CD4-positive, alpha-beta memory T cell (primary cell): ENCODE measurements at regions not wholly inside any gene's neighbourhood (a gene's known extent, or its start where the extent isn't known, plus 50 kb on each side); places are given as distances from the start of the nearest gene placed in this dataset.

ENCODE experiments used
- CTCF ChIA-PET: fragments of 350-600 bp; sonication (Branson Sonifier 250); formaldehyde crosslinking; loops from one replicate; lab custom pipeline; 2021; ENCODE audit warnings: inconsistent platforms; ENCODE audit not compliant: partially characterized antibody; lab: Charles Lee
- POLR2A ChIA-PET: fragments of 350-600 bp; sonication (Branson Sonifier 250); formaldehyde crosslinking; loops from one replicate; lab custom pipeline; 2021; ENCODE audit not compliant: partially characterized antibody; lab: Charles Lee
- DNase-seq, 5 donors: peaks; one replicate each; pipeline versions ENCODE4 v3.0.0 to v3.0.0-alpha.2; 2020 to 2022; ENCODE audit warnings: mixed read lengths in 1 of 5
- H3K27ac ChIP-seq: one replicate; pipeline ENCODE4 v1.7.0; 2013; ENCODE audit warnings: low read depth, low read length
- H3K27me3 ChIP-seq: 2 replicates; pipeline ENCODE4 v1.7.0; 2013; ENCODE audit warnings: mild to moderate bottlenecking, low read length, moderate library complexity; ENCODE audit not compliant: insufficient read depth
- H3K36me3 ChIP-seq: 2 replicates; pipeline ENCODE4 v1.7.0; 2013; ENCODE audit warnings: mild to moderate bottlenecking, low read length, moderate library complexity; ENCODE audit not compliant: insufficient read depth
- H3K4me1 ChIP-seq: 2 replicates; pipeline ENCODE4 v1.7.0; 2013; ENCODE audit warnings: mild to moderate bottlenecking, low read length, moderate library complexity; ENCODE audit not compliant: insufficient read depth
- H3K4me3 ChIP-seq, 2 donors: one replicate each; pipeline ENCODE4 v1.7.0; 2013; ENCODE audit warnings: low read length in 2 of 2, mild to moderate bottlenecking in 1 of 2
- H3K9me3 ChIP-seq, 2 donors: one replicate each; pipeline ENCODE4 v1.7.0; 2013; ENCODE audit warnings: low read length in 2 of 2, control low read depth in 1 of 2; ENCODE audit not compliant: control insufficient read depth in 1 of 2
- H3K27ac Mint-ChIP-seq, 7 donors: one replicate each; pipeline ENCODE4 v1.8.0; 2020 to 2021; ENCODE audit warnings: mixed read lengths in 7 of 7, mild to moderate bottlenecking in 6 of 7, inconsistent platforms in 3 of 7, moderate library complexity in 3 of 7
- H3K27me3 Mint-ChIP-seq, 2 donors: one replicate each; pipeline ENCODE4 v1.8.0; 2020 to 2021; ENCODE audit warnings: mixed read lengths in 2 of 2
- H3K36me3 Mint-ChIP-seq, 2 donors: one replicate each; pipeline ENCODE4 v1.8.0; 2020 to 2021; ENCODE audit warnings: mixed read lengths in 2 of 2, inconsistent platforms in 1 of 2, mild to moderate bottlenecking in 1 of 2
- H3K4me1 Mint-ChIP-seq, 4 donors: one replicate each; pipeline ENCODE4 v1.8.0; 2020 to 2021; ENCODE audit warnings: mixed read lengths in 4 of 4, mild to moderate bottlenecking in 1 of 4
- H3K4me3 Mint-ChIP-seq, 8 donors: one replicate each; pipeline ENCODE4 v1.8.0; 2020 to 2021; ENCODE audit warnings: mixed read lengths in 8 of 8, mild to moderate bottlenecking in 7 of 8, moderate library complexity in 6 of 8, inconsistent platforms in 3 of 8
- H3K9me3 Mint-ChIP-seq, 8 donors: one replicate each; pipeline ENCODE4 v1.8.0; 2020 to 2021; ENCODE audit warnings: mixed read lengths in 8 of 8, mild to moderate bottlenecking in 5 of 8, inconsistent platforms in 3 of 8, moderate library complexity in 1 of 8
- intact Hi-C: fragments of 100-400 bp; cut with micrococcal nuclease; formaldehyde crosslinking; loops from one replicate; pipeline ENCODE4 v1.15.1; 2023

DNA sequence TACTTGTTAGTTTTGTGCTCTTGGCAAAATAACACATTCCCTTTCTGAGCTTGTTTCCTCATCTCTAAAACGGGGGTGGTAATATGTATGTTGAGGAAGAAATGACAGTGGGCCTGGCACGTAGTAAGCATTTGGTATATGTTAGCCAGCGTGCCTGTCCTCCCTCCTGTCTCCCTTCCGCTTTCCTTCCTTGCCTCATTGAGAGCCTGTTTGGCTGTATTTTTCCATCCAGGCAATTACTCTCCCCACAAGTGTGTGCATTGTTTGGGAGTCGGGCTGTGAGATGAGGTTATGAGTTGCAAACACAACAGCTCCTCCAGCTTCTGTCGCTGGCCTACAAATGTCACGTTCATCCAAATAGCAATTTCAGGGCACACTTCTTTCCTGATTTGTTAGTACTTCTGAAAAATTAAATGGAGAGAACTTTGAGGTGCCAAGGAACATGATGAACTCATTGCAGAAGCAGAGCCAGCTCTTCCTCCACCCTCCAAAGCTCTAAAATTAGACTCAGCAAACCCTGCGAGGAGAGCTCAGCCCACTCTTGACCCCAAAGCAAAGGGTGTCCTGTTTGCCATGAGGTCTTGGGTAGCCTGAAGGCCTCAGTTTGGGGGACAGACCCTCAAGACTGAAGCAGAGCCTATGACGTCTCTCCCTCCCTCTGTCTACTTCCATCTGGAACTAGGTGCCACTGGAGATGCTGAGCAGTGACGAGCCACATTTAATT, 50.7 kb upstream of the TOX2 start:
- H3K27ac Mint-ChIP-seq, result no peak overlapping the region
- H3K27ac ChIP-seq, result no peak overlapping the region
- no peak for DNase-seq
- POLR2A ChIA-PET, result no interaction called here
- H3K36me3 ChIP-seq, result no peaks in the 10 kb centered on the region
- no peaks in the 10 kb centered on the region for H3K4me1 Mint-ChIP-seq
- H3K4me3 Mint-ChIP-seq, result no peak overlapping the region
- H3K27me3 ChIP-seq, result no peaks in the 10 kb centered on the region
- no peaks in the 10 kb centered on the region for H3K4me1 ChIP-seq
- CTCF ChIA-PET, result no interaction called here
- peaks cover 0 to 2% of the 10 kb centered on the region in 2 donors for H3K27me3 Mint-ChIP-seq
- H3K4me3 ChIP-seq, result no peak overlapping the region
- no peaks in the 10 kb centered on the region for H3K36me3 Mint-ChIP-seq
- H3K9me3 ChIP-seq, result no peaks in the 10 kb centered on the region
- no peaks in the 10 kb centered on the region for H3K9me3 Mint-ChIP-seq
- intact Hi-C loops, result no loop called here

- CTCF ChIA-PET, result no interaction called here
- Histone ChIP-seq H3K36me3 (no peaks in the 10 kb centered on the region), H3K4me1 (no peaks in the 10 kb centered on the region), H3K27me3 (no peaks in the 10 kb centered on the region), H3K27ac (no peak overlapping the region), H3K9me3 (no peaks in the 10 kb centered on the region), H3K4me3 (no peak overlapping the region)
- Mint-ChIP-seq H3K4me1 (no peaks in the 10 kb centered on the region), H3K27me3 (peaks cover 0 to 2% of the 10 kb centered on the region in 2 donors), H3K36me3 (no peaks in the 10 kb centered on the region), H3K27ac (no peak overlapping the region), H3K4me3 (no peak overlapping the region), H3K9me3 (no peaks in the 10 kb centered on the region)
- no peak for DNase-seq
- POLR2A ChIA-PET, result no interaction called here
- intact Hi-C loops, result no loop called here
Observed at GRCh38 chr20:43863330-43863729, 51.3 kb upstream of the TOX2 start.

- Histone ChIP-seq H3K27ac (no peak overlapping the region), H3K4me3 (no peak overlapping the region), H3K27me3 (no peaks in the 10 kb centered on the region), H3K9me3 (no peaks in the 10 kb centered on the region), H3K36me3 (no peaks in the 10 kb centered on the region), H3K4me1 (no peaks in the 10 kb centered on the region)
- CTCF ChIA-PET, result no interaction called here
- POLR2A ChIA-PET, result no interaction called here
- no peaks in the 10 kb centered on the region for H3K36me3 Mint-ChIP-seq
- H3K9me3 Mint-ChIP-seq, result no peaks in the 10 kb centered on the region
- H3K27ac Mint-ChIP-seq, result no peak overlapping the region
- H3K27me3 Mint-ChIP-seq, result peaks cover 0 to 2% of the 10 kb centered on the region in 2 donors
- no peak overlapping the region for H3K4me3 Mint-ChIP-seq
- DNase-seq, result no peak
- H3K4me1 Mint-ChIP-seq, result no peaks in the 10 kb centered on the region
- intact Hi-C loops, result no loop called here
Observed at GRCh38 chr20:43862438-43862837, 52.2 kb upstream of the TOX2 start.

DNA sequence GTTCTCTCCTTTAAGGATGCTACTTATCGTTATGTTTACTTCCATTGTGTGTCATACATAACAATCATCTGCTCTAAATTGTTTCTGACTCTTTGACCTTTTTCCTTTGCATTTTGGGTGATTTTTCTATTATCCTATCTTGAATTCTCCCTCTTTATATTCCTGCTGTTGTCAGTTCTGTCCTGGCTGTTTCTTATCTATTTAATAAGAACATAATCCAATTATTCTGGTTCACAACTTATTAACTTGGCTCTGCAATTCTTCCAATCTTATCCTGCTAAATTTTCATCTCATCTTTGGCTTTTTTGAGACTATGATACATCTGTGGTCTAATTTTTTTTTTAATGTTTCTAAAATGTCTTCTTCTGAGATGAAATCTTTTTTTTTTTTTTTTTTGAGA, 54.7 kb upstream of the TOX2 start:
- CTCF ChIA-PET, result no interaction called here
- Mint-ChIP-seq H3K27me3 (peaks cover 0 to 2% of the 10 kb centered on the region in 2 donors), H3K4me3 (no peak overlapping the region), H3K27ac (no peak overlapping the region), H3K36me3 (no peaks in the 10 kb centered on the region), H3K4me1 (no peaks in the 10 kb centered on the region), H3K9me3 (peaks cover 0 to 2% (median 0%) of the 10 kb centered on the region in 8 donors)
- intact Hi-C loops, result no loop called here
- POLR2A ChIA-PET, result no interaction called here
- no peaks in the 10 kb centered on the region for H3K9me3 ChIP-seq
- H3K27me3 ChIP-seq, result no peaks in the 10 kb centered on the region
- no peaks in the 10 kb centered on the region for H3K36me3 ChIP-seq
- H3K27ac ChIP-seq, result no peak overlapping the region
- H3K4me3 ChIP-seq, result no peak overlapping the region
- no peaks in the 10 kb centered on the region for H3K4me1 ChIP-seq
- DNase-seq, result no peak

DNA sequence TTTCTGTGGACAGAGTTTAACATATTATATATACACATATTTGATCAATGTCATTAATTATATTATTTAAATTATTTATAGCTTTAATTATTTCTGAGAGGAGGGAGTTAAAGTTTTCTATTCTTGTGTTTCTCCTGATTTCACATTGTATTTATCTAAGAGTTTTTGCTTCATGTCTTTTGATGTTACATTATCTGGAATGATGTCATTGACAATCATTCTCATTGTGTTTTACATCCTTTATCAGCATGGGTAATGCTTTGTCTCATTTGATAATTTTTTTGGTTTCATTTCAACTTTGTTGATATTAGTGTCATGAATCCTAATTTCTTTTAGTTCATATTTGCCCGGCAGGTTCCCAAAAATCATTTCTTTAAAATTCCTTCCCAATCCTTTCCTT, 56.7 kb upstream of the TOX2 start:
- Mint-ChIP-seq H3K27me3 (no peaks in the 10 kb centered on the region), H3K4me3 (no peak overlapping the region), H3K4me1 (no peaks in the 10 kb centered on the region), H3K9me3 (peaks cover 0 to 2% (median 0%) of the 10 kb centered on the region in 8 donors), H3K27ac (no peak overlapping the region), H3K36me3 (no peaks in the 10 kb centered on the region)
- H3K27ac ChIP-seq, result no peak overlapping the region
- H3K9me3 ChIP-seq, result no peaks in the 10 kb centered on the region
- no peak for DNase-seq
- ChIA-PET CTCF (no interaction called here), POLR2A (no interaction called here)
- no peaks in the 10 kb centered on the region for H3K4me1 ChIP-seq
- H3K27me3 ChIP-seq, result no peaks in the 10 kb centered on the region
- no peak overlapping the region for H3K4me3 ChIP-seq
- intact Hi-C loops, result no loop called here
- no peaks in the 10 kb centered on the region for H3K36me3 ChIP-seq

- H3K27ac Mint-ChIP-seq, result no peak overlapping the region
- H3K4me1 Mint-ChIP-seq, result no peaks in the 10 kb centered on the region
- DNase-seq, result no peak
- H3K4me1 ChIP-seq, result no peaks in the 10 kb centered on the region
- CTCF ChIA-PET, result no interaction called here
- no peak overlapping the region for H3K4me3 ChIP-seq
- POLR2A ChIA-PET, result no interaction called here
- H3K4me3 Mint-ChIP-seq, result no peak overlapping the region
- H3K36me3 ChIP-seq, result no peaks in the 10 kb centered on the region
- intact Hi-C loops, result no loop called here
- H3K27me3 ChIP-seq, result no peaks in the 10 kb centered on the region
- H3K9me3 Mint-ChIP-seq, result peaks cover 0 to 2% (median 0%) of the 10 kb centered on the region in 8 donors
- H3K36me3 Mint-ChIP-seq, result no peaks in the 10 kb centered on the region
- H3K27ac ChIP-seq, result no peak overlapping the region
- no peaks in the 10 kb centered on the region for H3K9me3 ChIP-seq
- H3K27me3 Mint-ChIP-seq, result no peaks in the 10 kb centered on the region
Observed at GRCh38 chr20:43857127-43857526, 57.5 kb upstream of the TOX2 start.

DNA sequence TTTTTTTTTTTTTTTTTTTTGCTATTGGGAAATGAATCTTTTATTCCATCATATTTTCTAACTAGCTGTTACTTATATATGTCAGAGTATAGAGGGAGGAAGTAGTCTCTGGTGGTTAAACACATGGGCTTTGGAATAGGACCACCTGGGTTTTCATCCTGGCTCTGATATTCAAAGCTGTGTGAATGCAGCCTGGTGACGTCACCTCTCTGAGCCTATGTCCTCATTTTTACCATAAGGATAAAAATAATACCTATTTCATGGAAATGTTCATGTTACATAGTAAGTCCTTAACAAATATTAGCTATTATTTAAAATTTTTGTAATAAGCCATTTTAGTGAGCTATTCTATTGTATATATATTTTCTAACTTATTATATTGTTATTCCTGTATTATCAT, 58.8 kb upstream of the TOX2 start:
- H3K4me1 ChIP-seq, result no peaks in the 10 kb centered on the region
- no peak overlapping the region for H3K4me3 ChIP-seq
- H3K27me3 ChIP-seq, result no peaks in the 10 kb centered on the region
- no peaks in the 10 kb centered on the region for H3K36me3 ChIP-seq
- POLR2A ChIA-PET, result no interaction called here
- no peaks in the 10 kb centered on the region for H3K9me3 ChIP-seq
- H3K27ac Mint-ChIP-seq, result no peak overlapping the region
- H3K9me3 Mint-ChIP-seq, result peaks cover 0 to 2% (median 0%) of the 10 kb centered on the region in 8 donors
- no peak overlapping the region for H3K4me3 Mint-ChIP-seq
- no peak overlapping the region for H3K27ac ChIP-seq
- H3K27me3 Mint-ChIP-seq, result no peaks in the 10 kb centered on the region
- CTCF ChIA-PET, result interaction anchor here (0.6 kb wide), 1 partner anchor 101 kb away, joined by 4 read pairs; no protein-coding TSS in a partner anchor
- no peak for DNase-seq
- H3K4me1 Mint-ChIP-seq, result no peaks in the 10 kb centered on the region
- no peaks in the 10 kb centered on the region for H3K36me3 Mint-ChIP-seq
- intact Hi-C loops, result no loop called here
